HK-2 (cell line): ENCODE measurements at regions not wholly inside any gene's neighbourhood (a gene's known extent, or its start where the extent isn't known, plus 50 kb on each side); places are given as distances from the start of the nearest gene placed in this dataset.

Experiments used
- DNase-seq: peaks from one replicate; pipeline ENCODE4 v3.0.0-alpha.2; 2018; ENCODE audit not compliant: unreplicated experiment

- DNase-seq = no peak
These were observed 218.3 kb downstream of the IRF8 start for GRCh38 chr16:86117235-86117634.

DNA sequence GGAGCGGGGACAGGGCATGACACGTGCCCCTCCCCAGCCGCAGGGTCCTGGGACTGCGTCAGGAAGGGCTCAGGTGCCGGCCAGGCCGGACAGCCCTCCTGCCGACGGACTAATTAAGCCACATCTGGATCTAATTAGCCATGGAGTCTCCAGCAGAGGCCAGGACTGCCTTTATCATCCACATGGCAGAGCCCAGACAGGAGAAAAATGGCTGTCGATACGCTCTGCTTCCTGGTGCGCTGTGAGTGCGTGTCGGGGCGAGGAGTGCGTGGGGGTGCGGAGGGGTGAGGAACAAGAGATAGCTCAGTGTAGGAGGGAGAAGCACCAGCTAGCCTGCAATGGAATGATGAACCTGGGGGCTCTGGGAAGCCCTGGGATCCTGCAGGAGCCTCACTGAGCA, 218.8 kb downstream of the IRF8 start:
- no peak for DNase-seq

GRCh38 chr16:86118467-86119307, 219.7 kb downstream of the IRF8 start:
- DNase-seq = peak; percentile 6

DNA sequence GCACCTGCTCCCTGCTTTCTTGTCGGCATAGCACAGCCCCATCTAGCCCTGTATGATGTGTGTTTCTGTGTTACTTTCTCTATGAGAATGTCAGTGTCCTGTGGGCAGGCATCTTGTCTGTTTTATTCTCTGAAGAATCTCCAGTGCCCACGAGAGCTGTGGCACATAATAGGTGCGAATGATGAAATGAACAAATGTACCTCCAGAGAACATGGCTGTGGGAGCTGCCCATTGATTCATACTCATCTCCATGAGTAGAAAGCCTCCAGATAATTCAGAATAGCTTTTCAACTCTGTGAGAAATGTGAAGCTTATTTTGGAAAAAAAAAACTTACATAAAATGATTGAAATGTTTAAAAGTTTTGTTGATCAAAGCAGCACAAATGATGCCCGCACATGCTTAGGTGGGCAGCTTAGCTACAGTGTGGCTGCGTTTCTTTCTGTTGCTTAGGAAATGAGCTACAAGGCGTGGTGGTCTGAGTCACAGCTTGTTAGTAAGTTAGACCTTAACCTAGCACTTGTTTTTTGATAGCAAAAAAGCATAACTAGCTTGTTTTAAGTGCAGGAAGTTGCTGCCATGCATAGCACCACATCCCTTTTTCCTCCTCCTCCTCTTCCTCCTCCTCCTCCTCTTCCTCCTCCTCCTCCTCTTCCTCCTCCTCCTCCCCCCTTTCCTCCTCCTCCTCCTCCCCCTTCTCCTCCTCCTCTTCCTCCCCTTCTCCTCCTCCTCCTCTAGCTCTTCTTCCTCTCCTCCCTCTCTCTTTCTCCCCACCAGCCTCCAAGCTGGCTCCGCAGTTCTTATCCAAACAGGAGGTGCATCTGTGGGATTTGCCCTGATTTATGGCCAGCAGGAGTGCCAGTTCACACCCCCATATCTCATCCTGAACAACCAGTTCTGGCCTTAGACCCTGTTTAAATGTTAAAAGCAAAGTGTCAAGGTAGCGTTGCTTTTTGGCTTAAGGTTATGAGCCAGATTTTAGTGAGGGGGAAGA, 221.5 kb downstream of the IRF8 start:
- no peak for DNase-seq

GRCh38 chr16:86121374-86122010, 222.5 kb downstream of the IRF8 start:
- no peak for DNase-seq

GRCh38 chr16:86122681-86123342, 223.8 kb downstream of the IRF8 start:
- no peak for DNase-seq

- no peak for DNase-seq
These were observed 225.4 kb downstream of the IRF8 start for GRCh38 chr16:86124321-86124720.

DNA sequence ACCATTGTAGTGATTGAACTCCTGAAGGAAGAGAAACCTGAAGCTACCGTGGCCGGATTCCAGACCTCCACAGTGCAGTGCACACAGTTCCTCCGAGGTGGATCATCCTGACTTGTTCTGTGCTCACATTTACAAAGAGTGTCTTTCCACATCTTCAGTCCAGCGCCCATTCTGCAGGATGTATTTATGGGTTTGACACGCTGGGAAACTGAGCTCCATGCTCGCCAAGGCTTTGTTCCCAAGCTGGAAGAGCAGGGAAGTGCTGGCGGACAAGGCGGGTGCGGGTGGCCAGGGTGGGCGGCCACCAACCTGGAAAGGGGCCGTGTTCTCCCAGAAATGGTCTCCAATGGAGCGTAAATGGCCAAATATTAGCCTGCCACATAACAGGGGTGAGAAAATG, 227.9 kb downstream of the IRF8 start:
- no peak for DNase-seq

GRCh38 chr16:86127366-86127765, 228.4 kb downstream of the IRF8 start:
- DNase-seq = no peak

DNA sequence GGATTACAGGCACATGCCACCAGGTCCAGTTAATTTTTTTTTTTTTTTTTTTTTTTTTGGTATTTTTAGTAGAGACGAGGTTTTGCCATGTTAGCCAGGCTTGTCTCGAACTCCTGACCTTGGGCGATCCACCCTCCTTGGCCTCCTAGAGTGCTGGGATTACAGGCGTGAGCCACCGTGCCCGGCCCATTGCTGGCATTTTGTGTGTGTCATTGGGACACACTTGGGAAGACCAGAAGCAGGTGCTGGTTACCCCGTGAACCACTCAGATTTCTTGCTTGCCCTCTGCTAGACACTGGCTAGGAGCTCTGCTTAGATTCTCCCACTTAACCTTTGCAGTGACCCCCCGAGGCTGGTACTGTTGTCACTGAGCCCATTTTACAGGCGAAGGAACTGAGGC, 229.3 kb downstream of the IRF8 start:
- DNase-seq = no peak

DNA sequence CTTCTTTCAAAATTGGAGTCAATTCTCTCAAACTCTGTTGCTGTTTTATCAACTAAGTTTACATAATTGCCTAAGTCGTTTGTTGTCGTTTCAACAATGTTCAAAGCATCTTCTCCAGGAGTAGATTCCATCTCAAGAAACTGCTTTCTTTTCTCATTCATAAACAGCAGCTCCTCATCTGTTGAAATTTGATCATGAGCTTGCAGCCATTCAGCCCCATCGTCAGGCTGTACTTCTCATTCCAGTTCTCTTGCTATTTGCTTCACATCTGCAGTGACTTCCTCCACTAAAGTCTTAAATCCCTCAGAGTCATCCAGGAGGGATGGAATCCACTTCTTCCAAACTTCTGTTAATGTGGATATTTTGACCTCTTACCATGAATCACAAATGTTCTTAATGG, 230.6 kb downstream of the IRF8 start:
- no peak for DNase-seq

GRCh38 chr16:86133377-86133776, 234.4 kb downstream of the IRF8 start:
- no peak for DNase-seq

- no peak for DNase-seq
These were observed 234.9 kb downstream of the IRF8 start for GRCh38 chr16:86133847-86134375.

DNA sequence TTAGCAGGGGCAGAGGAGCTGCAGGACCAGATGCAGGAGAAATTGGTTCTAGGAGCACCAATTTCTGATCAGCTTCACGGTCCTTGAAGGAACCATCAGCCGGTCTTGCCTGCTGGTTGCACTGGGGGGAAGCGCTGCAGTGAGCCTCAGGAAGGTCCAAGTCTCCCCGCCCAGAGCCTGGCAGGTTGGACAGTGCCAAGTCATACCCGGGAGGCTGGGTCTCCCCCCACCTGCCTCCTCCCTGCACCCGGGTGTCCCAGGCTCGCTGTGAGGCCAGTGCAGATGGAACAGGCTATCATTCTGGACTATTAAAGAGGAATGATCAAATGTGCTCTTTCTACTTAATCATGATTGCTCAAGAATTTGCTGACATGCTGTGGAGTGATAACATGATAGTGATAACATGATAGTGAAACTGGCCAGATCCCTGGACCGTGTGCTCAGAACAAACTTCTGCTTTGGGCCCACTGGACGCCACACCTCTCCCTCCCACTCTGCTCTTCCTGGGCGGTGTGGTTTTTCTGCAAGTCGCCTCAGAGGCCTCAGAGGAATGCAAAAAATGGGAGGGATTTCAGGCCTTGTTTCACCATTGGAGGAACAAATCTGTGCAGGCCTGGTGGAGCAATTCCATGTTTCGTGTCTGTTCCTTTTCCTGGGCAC, 236.0 kb downstream of the IRF8 start:
- no peak for DNase-seq

- no peak for DNase-seq
These were observed 238.4 kb downstream of the IRF8 start for GRCh38 chr16:86137359-86137758.

GRCh38 chr16:86138121-86139085, 239.4 kb downstream of the IRF8 start:
- no peak for DNase-seq

DNA sequence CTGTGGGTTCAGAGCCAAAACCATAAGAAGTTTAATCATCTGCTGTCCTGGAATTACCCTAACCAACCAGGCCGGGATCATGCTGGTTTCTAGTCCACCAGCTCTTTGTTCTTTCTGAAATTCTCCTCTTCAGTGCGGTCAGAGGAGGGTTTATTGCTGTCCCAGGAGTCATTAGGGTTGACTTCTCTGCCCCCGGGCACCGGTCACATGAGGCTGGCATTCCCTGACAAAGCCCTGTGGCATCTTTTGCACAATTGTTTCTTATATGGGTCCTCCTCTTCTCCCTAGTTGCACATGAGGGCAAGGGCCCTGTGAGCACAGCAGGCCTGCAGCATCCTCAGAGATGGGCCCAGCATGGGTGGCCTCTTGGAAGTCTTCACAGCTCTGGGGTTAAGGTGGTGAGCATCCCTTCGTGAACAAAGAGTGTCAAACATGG, 243.9 kb downstream of the IRF8 start:
- DNase-seq = no peak

DNA sequence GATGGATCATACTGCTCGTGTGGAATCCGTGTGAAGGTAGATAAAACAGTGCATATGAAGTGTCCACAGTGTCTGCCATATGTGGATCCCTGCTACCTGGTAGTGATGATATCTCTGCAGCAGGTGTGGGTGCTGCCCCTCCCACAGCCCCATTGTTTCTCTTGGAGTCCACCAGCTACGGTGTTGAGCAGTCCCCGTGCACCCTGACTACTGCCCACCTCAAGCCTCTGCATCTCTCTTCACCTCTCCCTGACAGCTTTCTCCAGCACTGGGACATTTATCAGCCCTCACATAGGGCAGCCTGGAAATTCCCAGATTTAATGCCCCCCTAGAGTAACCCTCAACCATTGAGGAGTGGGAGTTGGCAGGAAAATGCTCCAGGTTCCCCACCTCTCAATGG, 244.7 kb downstream of the IRF8 start:
- DNase-seq = no peak

DNA sequence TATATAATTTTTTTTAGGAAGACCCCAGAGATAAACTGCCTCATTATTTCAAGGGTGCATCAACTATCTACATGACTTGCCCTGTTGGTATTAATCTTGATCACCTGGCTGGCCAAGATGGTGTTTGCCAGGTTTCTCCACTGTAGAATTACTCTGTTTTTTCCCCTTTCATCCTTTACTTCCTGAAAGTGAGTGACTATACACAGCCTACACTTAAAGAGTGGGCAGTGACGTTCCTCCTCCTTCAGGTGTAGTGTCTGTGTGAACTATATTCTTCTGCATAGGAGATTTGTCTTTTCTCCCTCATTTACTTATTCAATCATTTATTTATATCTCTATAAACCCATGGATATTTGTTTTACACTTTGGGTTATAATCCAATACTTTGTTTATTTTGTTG, 246.7 kb downstream of the IRF8 start:
- DNase-seq = no peak
